Esophagus squamous epithelium (tissue), 4 donors: ENCODE measurements at regions not wholly inside any gene's neighbourhood (a gene's known extent, or its start where the extent isn't known, plus 50 kb on each side); places are given as distances from the start of the nearest gene placed in this dataset.

Experiments used
- POLR2A ChIP-seq, 4 donors: fragments of 450-650 bp; IDR thresholded peaks; one replicate each; pipeline ENCODE4 v1.6.1; 2017; ENCODE audit warnings: antibody characterized with exemption in 4 of 4, mild to moderate bottlenecking in 4 of 4, moderate library complexity in 3 of 4
- TF ChIP-seq, protein P1 (sequence below), 6 experiments: fragments of 450-650 bp in 4 of 6; fragments of 200-600 bp in 2 of 6; sonication (generic) in 2 of 6; IDR thresholded peaks; one replicate each; pipeline ENCODE4 v1.5.1; 2016 to 2019; ENCODE audit warnings: antibody characterized with exemption in 6 of 6, mild to moderate bottlenecking in 4 of 6, moderate library complexity in 4 of 6

DNA sequence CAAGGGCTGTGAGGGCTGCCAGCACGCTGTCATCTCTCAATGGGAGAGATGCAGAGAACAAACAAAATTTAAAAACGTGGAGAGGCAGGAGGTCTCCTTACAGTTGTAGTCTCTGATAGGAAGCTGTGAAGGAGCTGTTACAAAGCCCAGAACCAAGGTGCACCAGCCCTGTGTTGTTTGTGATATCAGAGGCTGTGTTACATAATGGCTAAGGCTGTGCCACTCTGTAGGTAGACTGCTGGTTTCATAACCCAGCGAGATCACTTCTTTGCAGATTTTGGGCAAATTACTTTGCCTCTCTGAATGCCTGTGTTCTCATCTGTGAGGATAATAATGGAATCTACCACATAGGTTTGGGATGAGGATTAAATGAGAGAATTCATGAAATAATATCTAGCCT, 1480.7 kb upstream of the WWC1 start:
- TF ChIP-seq, protein P1, sequence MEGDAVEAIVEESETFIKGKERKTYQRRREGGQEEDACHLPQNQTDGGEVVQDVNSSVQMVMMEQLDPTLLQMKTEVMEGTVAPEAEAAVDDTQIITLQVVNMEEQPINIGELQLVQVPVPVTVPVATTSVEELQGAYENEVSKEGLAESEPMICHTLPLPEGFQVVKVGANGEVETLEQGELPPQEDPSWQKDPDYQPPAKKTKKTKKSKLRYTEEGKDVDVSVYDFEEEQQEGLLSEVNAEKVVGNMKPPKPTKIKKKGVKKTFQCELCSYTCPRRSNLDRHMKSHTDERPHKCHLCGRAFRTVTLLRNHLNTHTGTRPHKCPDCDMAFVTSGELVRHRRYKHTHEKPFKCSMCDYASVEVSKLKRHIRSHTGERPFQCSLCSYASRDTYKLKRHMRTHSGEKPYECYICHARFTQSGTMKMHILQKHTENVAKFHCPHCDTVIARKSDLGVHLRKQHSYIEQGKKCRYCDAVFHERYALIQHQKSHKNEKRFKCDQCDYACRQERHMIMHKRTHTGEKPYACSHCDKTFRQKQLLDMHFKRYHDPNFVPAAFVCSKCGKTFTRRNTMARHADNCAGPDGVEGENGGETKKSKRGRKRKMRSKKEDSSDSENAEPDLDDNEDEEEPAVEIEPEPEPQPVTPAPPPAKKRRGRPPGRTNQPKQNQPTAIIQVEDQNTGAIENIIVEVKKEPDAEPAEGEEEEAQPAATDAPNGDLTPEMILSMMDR (IDR thresholded peaks at IDR 0.05): no peak
- TF ChIP-seq POLR2A (IDR thresholded peaks at IDR 0.05): no peak
